Kasumi-1 (cell line): ENCODE measurements at regions not wholly inside any gene's neighbourhood (a gene's known extent, or its start where the extent isn't known, plus 50 kb on each side); places are given as distances from the start of the nearest gene placed in this dataset.
"Not testable (repeated sequence)": the region's sequence is repeated elsewhere in the genome, so short reads cannot be mapped to it uniquely, and the experiment has no call there.

ENCODE experiments used
- DNase-seq, 2 experiments: peaks; one replicate each; lab custom pipeline; 2025; lab: John Stamatoyannopoulos, UW

DNA sequence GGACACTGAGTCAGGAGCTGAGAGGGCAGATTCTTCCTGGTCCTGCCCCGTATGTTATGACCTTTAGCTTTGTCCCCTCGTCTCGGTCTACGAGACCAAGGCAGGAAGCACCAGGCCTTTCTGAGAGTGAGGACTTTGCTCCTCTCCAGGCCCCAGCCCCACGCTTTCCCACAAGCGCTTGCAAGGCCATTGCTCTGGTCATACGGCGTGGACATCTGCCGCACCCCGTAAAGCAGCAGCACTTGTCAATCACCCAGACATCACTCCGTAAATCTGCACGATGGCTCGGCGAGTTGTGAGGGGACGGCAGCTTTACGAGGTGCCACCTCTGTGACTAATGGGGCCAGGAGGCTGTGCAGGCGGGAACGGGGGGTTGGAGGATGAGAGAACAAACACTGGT, 100.8 kb upstream of the TWIST2 start:
- no peak for DNase-seq

DNA sequence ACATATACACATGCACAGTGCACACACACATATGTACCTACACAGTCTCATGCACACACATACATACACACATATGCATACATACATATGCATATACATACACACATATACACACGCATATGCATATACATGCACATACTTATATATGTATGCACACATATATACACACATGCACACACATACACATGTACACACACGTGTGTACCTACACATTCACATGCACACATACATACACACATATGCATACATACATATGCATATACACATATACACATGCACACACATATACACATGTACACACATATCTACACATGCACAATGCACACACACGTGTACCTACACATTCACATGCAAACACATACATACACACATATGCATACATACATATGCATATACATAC, 100.3 kb upstream of the TWIST2 start:
- no peak for DNase-seq

DNA sequence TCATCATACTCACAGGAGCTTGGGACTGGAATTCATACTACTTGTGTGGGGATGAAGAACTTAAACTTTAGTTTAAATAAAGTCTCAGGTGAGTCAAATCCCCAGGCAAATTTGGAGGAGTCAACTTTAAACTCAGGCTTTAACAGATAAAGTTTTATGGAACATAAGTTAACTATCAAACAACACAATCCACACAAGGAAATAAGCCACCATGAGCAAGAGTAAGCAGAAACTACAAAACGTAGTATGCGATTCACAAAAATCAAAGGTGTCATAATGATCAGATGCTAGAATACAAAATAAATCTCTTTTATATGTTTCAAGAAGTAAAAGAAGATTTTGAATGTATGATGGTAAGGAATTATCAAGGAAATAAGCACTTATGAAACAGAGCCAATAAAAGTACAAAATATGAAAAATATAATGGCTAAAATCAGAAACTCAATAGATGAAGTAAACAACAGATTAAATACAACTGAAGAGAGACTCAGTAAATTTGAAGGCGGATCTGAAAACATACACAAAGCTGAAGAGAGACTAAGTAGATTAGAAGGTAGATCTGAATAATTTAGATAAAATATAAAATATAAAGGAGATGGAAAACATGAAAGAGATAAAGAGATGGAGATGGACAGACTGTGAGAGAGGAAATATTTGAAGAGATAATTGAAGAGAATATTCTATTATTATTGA, 97.5 kb upstream of the TWIST2 start:
- no peak for DNase-seq

DNA sequence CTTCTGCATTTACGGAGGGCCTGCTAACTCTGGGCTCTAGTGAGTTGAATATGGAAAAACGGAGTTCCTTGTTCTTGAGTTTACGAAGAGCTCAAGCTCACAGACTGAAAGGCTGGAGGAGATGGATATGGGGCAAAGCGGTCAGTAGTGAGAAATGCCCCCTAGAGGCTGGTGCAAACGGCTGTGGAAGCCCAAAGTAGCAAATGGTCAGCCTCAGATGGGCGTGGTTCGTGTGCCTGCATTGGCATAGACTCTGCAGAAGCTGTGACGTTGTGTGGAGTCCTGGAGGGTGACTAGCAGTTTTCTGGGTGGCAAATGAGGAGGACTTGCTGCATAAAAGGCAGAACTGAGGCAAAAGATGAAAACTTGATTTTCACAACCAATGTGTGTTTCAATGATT, 93.6 kb upstream of the TWIST2 start:
- no peak for DNase-seq

DNA sequence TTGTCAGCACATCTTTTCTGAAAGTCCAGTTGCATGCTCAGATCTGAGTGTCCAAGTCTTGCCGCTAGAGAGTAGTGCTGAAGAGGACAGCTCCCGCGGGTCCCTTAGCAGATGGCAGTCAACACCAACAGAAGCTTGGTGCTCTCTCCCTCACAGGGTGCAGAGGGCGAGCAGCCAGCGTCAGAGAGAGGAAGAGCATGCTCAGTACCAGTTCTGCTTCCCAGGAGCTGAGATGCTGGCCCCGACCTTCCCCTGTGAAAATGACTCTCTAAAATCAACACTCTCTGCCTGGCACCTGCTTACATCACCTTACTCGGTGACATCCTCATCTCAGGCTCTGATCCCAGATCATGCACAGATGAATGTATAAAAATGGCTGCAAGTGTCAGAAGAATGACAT, 86.0 kb upstream of the TWIST2 start:
- DNase-seq, result no peak

DNA sequence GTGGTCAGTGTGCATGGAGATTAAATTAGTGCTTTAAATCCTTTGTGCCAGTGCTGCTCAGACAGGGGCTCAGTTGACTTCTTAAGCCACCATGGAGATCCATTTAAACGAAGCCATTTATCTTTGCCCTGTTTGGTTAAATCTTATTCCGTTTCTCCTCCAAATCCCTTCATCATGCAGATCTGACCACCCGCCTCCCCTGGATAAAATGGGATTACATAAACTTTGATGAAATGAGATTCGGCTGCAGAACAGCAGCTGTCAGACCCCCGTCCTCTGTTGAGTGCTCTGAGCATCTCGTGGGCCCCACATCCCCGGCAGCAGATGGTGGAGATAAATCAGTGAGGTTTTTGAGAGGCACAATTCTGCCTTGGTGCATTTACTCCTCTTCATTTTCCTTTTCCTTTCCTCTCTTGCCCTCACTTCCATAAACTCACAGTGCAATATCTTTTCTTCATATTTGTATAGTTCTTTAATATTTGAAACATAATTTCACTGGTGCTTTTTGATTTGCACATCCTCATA, 84.4 kb upstream of the TWIST2 start:
- no peak for DNase-seq

DNA sequence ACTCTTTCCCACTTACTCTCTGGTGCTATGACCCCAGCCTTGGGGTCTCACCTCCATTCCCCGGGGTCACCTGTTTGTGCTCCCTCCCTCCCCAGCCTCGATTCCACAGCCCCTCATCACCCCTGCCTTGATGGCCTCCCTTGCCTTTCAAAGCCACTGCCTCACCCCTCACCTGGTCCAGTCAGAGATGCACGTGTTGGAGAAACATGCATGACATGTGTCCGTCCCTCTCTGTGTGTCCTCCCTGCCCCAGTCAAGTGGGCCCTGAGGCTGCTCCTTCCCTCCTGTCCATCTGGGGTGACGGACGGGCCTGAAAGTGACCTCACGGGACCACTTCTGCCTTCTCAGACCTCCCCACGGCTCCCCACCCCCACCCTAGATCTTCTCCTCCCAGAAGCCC, 82.3 kb upstream of the TWIST2 start:
- DNase-seq, result no peak

DNA sequence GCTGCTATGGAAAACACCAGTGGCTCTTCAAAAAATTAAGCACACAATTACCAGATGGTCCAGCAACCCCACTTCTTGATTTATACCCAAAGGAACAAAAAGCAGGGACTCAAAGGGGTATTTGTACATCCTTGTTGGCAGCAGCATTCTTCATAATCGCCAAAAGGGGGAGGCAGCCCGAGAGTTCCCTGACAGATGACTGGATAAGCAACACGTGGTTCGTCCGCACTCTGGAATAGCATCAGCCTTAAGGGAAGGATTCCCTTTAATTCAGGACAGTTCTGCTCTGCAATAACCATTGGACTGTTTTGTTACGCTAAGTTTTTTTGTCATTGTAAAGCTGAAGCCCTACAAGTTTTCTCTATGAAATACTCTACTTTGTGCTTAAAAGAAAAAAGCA, 76.7 kb upstream of the TWIST2 start:
- DNase-seq, result no peak

DNA sequence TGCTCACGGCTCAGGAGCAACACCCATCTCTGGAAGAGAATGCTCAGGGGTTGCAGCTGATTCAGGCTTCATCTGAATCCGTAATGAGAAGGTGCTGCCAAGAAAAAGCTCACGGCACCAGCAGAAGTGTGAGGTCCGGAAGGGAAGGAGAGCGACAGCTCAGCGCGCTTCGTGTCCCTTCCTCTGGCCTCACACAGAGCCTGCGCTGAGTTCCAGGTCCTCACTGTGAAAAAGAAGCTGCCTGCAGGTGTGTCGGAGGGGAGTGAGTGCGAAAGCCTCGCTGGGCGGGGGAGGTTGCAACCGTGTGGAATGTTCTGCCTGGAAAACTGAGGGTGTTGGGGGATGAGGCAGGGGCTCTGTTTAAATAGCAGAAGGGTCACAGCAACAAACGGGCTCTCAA, 76.2 kb upstream of the TWIST2 start:
- no peak for DNase-seq

DNA sequence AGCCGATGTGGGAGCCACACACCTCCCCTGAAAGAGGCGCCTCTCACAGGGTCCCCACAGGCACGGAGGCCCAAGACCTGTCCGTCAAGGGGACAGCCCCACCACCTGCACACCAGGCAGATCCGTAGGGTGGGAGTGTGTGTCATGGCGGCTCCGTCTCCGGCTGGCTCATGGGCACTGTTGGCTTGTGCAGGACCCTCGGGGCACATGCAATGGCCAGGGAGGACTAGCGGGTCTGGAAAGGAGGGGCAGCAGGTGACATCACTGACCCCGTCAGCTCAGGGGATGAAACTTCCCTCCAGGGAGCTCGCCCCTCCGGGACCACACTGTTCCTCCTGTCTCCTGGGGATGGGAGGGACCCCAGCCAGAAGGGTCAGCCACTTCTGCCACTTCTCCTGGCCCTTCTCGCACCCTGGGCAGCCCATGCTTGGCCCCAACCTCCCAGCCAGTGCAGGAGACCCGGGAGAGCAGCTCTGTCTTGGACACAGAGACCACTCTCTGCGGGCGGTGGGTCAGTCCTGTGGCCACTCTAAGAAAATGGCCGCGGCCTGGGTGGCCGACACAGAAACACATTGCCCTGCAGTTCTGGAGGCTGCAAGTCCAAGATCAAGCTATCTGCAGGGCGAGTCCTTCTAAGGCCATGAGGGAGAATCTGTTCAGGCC, 75.1 kb upstream of the TWIST2 start:
- DNase-seq, result no peak

DNA sequence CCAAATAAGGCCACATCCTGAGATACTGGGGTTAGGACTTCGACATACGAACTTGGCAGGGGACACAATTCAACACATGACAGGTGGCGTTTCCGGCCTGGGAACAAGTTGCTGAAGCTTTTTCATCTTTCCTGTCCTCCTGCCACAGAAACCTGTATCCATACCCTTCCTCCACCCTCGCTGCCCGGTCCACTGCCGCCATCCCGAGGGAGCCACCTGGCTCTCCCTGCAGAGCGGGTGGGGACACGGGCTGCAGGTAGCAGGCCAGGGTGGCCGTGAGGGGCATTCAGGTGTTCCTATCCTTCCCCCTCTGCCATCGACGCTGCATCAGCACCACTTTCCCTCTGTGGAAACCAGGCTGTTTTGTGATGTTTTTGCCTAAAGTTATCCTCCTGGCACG, 74.4 kb upstream of the TWIST2 start:
- DNase-seq, result no peak

DNA sequence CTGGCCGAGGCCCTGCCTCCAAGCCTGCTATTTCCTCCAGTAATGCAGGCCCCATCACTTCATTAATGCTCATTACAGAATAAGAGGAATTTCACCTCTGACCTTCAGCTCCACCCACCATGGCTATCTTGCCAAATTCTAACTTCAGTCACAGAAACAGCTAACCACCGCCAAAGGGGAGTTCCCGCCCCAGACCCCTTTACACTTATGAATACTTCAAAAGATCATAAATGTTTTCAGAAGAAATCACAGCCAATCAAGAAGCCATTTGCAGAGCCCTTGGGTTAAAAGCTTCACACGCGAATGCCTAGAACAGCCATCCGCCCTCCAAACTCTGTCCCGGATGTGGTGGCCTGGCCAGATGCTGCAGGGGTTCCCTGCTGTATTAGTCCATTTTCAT, 73.8 kb upstream of the TWIST2 start:
- no peak for DNase-seq

DNA sequence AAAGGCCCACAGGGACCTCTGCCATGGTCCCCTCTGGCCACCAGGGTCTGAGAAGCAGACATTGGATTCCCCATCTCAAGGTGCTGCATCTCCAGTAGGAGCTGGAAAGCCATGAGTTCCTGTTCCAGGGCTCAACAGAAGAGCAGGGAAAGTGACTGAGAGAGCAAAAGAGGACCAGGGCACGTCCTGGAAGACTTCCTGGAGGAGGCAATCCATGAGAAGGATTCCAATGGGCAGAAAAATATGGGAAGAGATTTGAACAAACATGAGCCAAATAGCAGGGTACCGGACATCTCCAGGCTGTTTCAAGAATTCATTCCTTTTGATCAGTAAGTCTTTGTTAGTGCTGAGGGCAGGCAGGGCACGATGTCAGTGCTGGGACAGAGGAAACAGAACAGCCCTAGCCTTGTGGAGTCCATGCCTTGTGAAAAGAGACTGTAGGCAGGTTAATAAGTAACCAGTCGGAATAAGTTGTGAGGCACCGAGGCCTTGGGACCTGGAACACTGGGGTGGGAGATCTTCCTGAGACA, 72.8 kb upstream of the TWIST2 start:
- DNase-seq, result no peak

DNA sequence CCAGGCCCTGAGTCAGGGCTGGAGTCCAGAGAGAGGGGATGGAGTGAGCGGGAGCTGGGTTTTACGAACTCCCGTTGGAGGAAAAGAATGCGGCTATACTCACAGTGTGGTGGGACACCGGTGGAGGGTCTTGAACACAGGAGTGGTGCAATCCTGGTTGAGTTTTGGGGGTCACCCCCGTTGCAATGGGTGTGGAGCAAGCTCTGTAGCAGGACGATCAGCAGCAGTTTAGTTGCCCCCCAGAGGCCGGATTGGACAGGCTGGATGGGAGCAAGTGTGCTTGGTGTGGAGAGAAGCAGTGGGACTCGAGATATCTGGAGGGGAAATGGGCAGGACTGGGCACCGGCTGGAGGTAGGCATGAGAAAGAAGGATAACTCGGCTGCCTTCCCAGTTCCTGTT, 72.3 kb upstream of the TWIST2 start:
- no peak for DNase-seq

DNA sequence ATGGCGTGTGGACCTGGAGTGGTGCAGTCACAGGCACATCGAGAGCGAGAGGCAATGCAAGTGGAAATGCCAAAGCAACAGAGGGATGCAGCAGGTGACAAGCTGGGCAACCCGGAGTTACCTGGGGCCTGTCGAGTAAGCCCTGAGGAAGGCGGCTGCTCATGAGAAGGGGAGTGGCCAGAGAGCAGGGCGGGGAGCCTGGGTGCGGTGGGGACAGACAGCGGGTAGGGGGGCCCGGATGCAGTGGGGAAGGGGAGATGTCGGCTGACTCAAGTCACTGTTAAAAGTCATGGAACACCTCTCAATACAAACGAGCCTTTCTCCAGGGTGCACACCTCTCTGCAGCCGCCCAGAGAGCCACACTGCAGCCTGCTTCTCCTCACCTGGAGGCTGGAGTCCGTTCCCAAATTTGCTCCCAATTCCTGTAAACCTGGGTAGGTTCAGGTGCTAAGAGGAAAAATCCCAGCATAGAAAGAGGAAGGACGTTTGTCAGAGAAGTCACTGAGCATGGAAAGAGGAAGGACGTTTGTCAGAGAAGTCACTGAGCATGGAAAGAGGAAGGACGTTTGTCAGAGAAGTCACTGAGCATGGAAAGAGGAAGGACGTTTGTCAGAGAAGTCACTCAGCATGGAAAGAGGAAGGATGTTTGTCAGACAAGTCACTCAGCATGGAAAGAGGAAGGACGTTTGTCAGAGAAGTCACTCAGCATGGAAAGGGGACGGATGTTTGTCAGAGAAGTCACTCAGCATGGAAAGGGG, 71.7 kb upstream of the TWIST2 start:
- peak; percentile 8 to 12 for DNase-seq

DNA sequence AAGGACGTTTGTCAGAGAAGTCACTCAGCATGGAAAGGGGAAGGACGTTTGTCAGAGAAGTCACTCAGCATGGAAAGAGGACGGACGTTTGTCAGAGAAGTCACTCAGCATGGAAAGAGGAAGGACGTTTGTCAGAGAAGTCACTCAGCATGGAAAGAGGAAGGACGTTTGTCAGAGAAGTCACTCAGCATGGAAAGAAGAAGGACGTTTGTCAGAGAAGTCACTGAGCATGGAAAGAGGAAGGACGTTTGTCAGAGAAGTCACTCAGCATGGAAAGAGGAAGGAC, 71.2 kb upstream of the TWIST2 start:
- not testable (repeated sequence) for DNase-seq

DNA sequence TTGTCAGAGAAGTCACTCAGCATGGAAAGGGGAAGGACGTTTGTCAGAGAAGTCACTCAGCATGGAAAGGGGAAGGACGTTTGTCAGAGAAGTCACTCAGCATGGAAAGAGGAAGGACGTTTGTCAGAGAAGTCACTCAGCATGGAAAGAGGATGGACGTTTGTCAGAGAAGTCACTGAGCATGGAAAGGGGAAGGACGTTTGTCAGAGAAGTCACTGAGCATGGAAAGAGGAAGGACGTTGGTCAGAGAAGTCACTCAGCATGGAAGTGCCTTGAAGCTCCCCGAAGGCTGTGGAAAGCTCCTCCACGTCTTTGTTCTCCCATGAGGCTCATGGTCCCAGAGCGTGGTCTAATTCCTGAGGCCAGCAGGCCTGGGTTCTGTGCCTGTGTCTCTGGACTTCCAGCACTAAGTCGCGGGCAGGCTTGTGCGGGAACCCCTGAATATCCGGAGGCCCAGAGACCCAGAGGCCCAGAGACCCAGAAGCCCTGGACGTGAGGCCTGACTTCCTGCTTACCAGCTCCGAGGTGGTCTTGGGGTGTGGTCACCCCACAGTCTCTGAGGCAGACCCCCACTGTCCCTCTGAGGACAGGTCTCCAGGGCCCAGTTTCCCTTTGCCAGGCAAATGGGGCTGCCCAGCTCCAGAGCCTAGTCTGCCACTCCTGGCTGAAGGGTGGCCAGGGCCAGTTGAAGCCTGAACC, 70.4 kb upstream of the TWIST2 start:
- peak in 1 of 2 experiments; percentile 1 for DNase-seq

DNA sequence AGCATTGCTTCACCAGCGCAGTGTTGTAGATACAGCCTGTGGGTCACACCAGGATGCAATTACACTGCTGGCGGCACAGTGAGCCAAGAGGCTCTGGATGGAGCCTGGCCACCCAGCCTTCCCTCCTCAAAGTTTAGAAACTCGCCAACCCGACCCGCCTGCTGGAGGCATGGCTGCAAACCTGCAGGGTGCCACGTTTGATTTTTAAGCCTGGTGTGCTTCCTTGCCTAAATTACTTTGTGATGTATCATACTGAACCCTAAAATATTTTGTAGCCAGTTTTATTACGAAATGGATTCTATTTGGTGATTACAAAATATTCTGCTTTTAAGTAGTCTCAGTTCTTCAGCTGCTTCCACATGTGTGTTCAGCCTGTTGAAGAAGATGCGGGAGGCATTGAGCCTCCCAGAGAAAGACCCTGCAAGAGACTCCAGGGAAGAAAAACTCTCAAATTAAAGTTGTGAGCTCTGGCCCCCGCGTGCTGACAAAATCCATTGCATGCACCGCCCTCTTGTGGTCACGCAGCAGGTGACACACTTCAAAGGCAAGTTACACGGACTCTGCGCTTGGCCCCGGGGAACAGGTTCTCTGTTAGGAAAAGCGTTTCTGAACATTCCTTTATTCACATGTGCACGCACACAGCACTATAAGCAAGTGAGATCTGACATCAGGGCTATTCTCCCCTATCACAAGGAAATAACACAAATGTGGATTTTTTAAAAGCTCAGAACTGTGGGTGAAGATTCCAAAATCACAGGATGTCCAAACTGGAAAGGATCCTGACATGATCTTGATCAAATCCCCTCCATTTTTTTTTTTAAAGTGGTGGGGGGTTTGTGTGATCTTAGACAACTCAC, 63.0 kb upstream of the TWIST2 start:
- peak; percentile 17 to 25 for DNase-seq

DNA sequence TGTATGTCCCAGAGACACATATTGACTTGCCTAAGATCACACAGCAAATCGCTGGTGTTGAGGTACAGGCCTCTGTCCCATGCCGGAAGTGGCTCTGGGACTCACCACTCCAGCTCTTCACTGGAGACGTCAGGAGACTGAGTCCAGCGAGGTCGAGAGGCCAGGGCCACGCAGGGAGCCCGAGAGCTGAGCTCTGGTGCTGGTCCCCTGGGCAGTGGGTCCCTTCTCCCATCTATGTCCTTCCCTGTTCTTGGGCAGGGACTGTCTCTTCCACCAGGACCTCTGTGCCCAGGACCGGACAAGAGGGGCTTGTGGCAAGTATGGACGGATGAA, 62.4 kb upstream of the TWIST2 start:
- DNase-seq, result no peak

DNA sequence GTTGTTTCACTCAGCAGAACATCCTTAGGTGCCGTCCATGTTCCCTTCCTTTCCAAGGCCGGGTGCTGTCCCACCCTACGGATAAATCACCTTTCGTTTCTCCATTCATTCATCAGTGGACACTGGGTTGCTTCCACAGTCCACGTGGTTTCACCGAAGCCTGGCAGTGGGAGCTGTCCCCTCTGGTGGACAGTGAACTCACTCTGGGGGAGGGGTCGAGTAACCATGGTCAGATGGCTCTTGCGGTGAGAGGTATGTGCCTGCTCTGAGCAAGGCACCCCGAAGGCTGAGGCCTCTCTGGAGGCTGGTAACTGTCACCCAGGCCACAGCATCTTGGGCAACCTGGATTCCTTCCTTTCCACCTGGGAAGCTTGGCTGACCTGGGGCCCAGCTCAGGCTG, 61.5 kb upstream of the TWIST2 start:
- DNase-seq, result no peak

DNA sequence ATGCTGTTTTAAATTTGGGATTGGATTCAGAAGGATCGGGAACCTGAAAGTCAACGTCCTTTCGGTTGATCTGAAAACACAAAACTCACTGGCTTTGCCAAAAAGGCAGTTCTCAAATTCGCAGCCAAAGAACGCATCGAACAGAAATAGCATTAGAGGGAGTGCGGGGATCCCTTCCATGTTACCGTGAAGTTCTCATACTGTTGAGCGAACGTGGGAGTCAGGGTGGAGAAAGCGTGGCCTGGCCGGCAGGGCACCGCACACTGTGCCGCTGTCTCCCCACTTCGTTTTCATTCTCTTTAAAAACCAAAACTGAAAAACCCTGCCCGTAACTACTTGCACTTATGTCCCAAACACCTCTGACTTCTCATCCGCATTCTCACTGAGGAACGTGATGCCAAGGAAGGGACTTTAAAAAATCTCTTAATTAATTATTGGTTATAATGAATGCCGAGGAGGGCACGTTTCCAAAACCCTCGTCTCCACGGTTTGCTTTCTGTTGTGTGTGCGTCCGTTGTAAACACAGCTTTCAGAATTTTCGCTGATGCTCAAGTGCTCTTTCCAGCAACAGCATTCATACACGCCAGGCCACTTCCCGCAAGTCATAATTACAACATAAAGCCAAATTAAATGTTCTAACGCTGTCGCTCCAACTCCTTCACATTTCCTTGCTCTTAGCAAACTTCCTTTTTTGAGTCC, 60.9 kb upstream of the TWIST2 start:
- no peak for DNase-seq
